ENCODE measurements at regions not wholly inside any gene's neighbourhood (a gene's known extent, or its start where the extent isn't known, plus 50 kb on each side); places are given as distances from the start of the nearest gene placed in this dataset.

DNA sequence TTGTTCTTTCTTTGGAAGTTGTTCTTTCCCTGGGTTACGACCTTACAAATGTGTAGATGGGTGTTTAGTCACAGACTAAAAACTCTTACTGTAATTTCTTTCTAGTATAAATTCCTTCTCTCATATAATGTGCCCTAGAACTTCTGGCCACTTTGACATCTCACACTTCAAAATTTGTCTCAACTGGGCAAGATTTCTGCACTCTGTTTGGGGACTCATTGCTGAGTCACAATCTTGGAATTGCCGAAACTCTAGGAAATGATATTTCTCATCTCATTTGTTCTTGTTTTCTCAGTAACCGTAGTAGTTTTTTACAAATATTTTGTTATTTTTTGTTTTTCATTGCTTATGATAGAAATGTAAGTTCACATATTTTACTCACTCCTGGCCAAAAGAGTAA lies 2523.2 kb upstream of the PCDH20 start:
- Histone ChIP-seq H3K27me3 (ENCODE audit: control insufficient read depth in 2 of 2, insufficient read depth in 2 of 2, low read length in 2 of 2) (no peaks in the 10 kb centered on the region), H3K36me3 (ENCODE audit: control insufficient read depth in 2 of 2, extremely low read depth in 1 of 2, insufficient read depth in 2 of 2, low read length in 2 of 2) (no peaks in the 10 kb centered on the region), H3K4me1 (ENCODE audit: control insufficient read depth, extremely low read depth, insufficient read depth, low read length) (no peaks in the 10 kb centered on the region), H3K9me1 (replicated peaks; ENCODE audit: control insufficient read depth, extremely low read depth, insufficient read depth, low read length) (no peaks in the 10 kb centered on the region), H2AFZ (ENCODE audit: low read depth, low read length) (no peak overlapping the region), H3K79me2 (ENCODE audit: control insufficient read depth, insufficient read depth, low read length) (no peaks in the 10 kb centered on the region), H3K4me3 (replicated peaks in 1 of 3; ENCODE audit: insufficient read depth in 1 of 3, low read depth in 1 of 3, low read length in 3 of 3) (no peak overlapping the region), H3K9me3 (replicated peaks; ENCODE audit: control insufficient read depth, insufficient read depth, low read length) (no peaks in the 10 kb centered on the region), H4K20me1 (replicated peaks; ENCODE audit: control insufficient read depth, extremely low read depth, insufficient read depth, low read length) (no peaks in the 10 kb centered on the region), H3K9ac (replicated peaks; ENCODE audit: extremely low read depth, insufficient read depth, low read length) (no peak overlapping the region), H3K4me2 (ENCODE audit: insufficient read depth, low read length) (no peak overlapping the region), H3K27ac (ENCODE audit: insufficient read depth, low read depth, low read length) (no peak overlapping the region)
- TF ChIP-seq, protein P1, sequence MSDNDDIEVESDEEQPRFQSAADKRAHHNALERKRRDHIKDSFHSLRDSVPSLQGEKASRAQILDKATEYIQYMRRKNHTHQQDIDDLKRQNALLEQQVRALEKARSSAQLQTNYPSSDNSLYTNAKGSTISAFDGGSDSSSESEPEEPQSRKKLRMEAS (IDR thresholded peaks at IDR 0.05; ENCODE audit: insufficient read depth, insufficient read length): no peak
- TF ChIP-seq FOS (IDR thresholded peaks at IDR 0.05; ENCODE audit: borderline replicate concordance, insufficient read depth, low read length): peak; percentile 26
- intact Hi-C loops (cut with micrococcal nuclease) (no loop called here), dilution Hi-C loops (cut with MboI; ENCODE audit: extremely low pct_ligation_motif_present, low sequenced_read_pairs) (no loop called here)
- CTCF ChIA-PET: no interaction called here
- no TSS peak for BruUV-seq (replicated peaks)
- POLR2A ChIA-PET: no interaction called here
- no peak for FAIRE-seq
- no peak for DNase-seq (ENCODE audit: low read depth, low spot score)

DNA sequence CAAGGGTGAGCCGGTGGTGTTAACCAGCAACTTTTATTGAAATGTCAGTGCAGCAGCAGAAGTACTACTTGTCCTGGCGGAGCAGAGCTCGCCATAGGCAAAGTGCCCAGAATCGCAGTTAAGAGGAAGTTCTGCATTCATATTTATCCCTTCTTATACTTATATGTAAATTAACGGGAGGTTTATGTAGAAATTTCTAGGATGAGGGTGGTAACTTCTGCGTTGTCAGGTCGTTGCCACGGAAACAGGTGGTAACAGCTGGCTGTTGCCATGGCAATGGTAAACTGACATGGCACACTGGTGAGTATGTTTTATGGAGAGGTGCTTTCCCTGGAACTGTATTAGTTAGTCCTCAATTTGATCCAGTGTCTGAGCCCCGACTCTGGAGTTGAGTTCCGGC lies 2494.9 kb upstream of the PCDH20 start:
- H2AFZ ChIP-seq (ENCODE audit: low read depth, low read length): no peak overlapping the region
- H3K27ac ChIP-seq (ENCODE audit: insufficient read depth, low read depth, low read length): no peak overlapping the region
- no peaks in the 10 kb centered on the region for H4K20me1 ChIP-seq (replicated peaks; ENCODE audit: control insufficient read depth, extremely low read depth, insufficient read depth, low read length)
- DNase-seq (ENCODE audit: low read depth, low spot score) (peak; percentile 3), FAIRE-seq (no peak)
- no TSS peak for BruUV-seq (replicated peaks)
- no peak overlapping the region for H3K9ac ChIP-seq (replicated peaks; ENCODE audit: extremely low read depth, insufficient read depth, low read length)
- no peaks in the 10 kb centered on the region for H3K27me3 ChIP-seq (ENCODE audit: control insufficient read depth in 2 of 2, insufficient read depth in 2 of 2, low read length in 2 of 2)
- H3K36me3 ChIP-seq (ENCODE audit: control insufficient read depth in 2 of 2, extremely low read depth in 1 of 2, insufficient read depth in 2 of 2, low read length in 2 of 2): no peaks in the 10 kb centered on the region
- H3K4me1 ChIP-seq (ENCODE audit: control insufficient read depth, extremely low read depth, insufficient read depth, low read length): no peaks in the 10 kb centered on the region
- dilution Hi-C loops (cut with MboI; ENCODE audit: extremely low pct_ligation_motif_present, low sequenced_read_pairs) (no loop called here), intact Hi-C loops (cut with micrococcal nuclease) (no loop called here)
- no peak overlapping the region for H3K4me3 ChIP-seq (replicated peaks in 1 of 3; ENCODE audit: insufficient read depth in 1 of 3, low read depth in 1 of 3, low read length in 3 of 3)
- H3K9me3 ChIP-seq (replicated peaks; ENCODE audit: control insufficient read depth, insufficient read depth, low read length): no peaks in the 10 kb centered on the region
- POLR2A ChIA-PET: no interaction called here
- TF ChIP-seq POLR2AphosphoS5 (IDR thresholded peaks at IDR 0.05; ENCODE audit: insufficient read depth, low read depth, low read length) (no peak), FOS (IDR thresholded peaks at IDR 0.05; ENCODE audit: borderline replicate concordance, insufficient read depth, low read length) (no peak), POLR2A (IDR thresholded peaks at IDR 0.05; ENCODE audit: low read depth, low read length) (no peak), GATA2 (IDR thresholded peaks at IDR 0.05; ENCODE audit: insufficient read depth, insufficient read length, low read depth, low read length) (no peak), JUN (IDR thresholded peaks at IDR 0.05; ENCODE audit: borderline replicate concordance, insufficient read depth, insufficient read length, low read depth) (no peak)
- TF ChIP-seq, protein P1 (IDR thresholded peaks at IDR 0.05; ENCODE audit: insufficient read depth, insufficient read length): no peak
- H3K9me1 ChIP-seq (replicated peaks; ENCODE audit: control insufficient read depth, extremely low read depth, insufficient read depth, low read length): no peaks in the 10 kb centered on the region
- H3K4me2 ChIP-seq (ENCODE audit: insufficient read depth, low read length): no peak overlapping the region
- CTCF ChIA-PET: interaction anchor here (1.5 kb wide), 1 partner anchor 14 kb away, joined by 3 read pairs; no protein-coding TSS in a partner anchor
- H3K79me2 ChIP-seq (ENCODE audit: control insufficient read depth, insufficient read depth, low read length): no peaks in the 10 kb centered on the region

Measured in endothelial cell of umbilical vein (primary cell).